Kidney (tissue), 13 donors: ENCODE measurements at regions not wholly inside any gene's neighbourhood (a gene's known extent, or its start where the extent isn't known, plus 50 kb on each side); places are given as distances from the start of the nearest gene placed in this dataset.

ENCODE experiments used
- DNase-seq, 5 donors: peaks; one replicate each; pipeline ENCODE4 v3.0.0-alpha.2; 2013 to 2020
- FAIRE-seq: peaks from 2 replicates; lab custom pipeline; 2012; peaks lifted over from hg19 to GRCh38; lab: Jason Lieb, UNC
- H3K27ac ChIP-seq, 2 donors: one replicate each; pipeline ENCODE4 v1.7.0; 2013; ENCODE audit warnings: low read depth in 2 of 2, low read length in 2 of 2, inconsistent platforms in 1 of 2
- H3K27me3 ChIP-seq: one replicate; pipeline ENCODE4 v1.7.1; 2013; ENCODE audit warnings: low read length, inconsistent platforms; ENCODE audit not compliant: control insufficient read depth, insufficient read depth
- H3K36me3 ChIP-seq, 3 donors: one replicate each; pipeline versions ENCODE4 v1.7.0 to v1.7.1; 2013; ENCODE audit warnings: low read length in 3 of 3, control low read depth in 1 of 3, inconsistent platforms in 1 of 3; ENCODE audit not compliant: insufficient read depth in 3 of 3, control insufficient read depth in 2 of 3
- H3K4me1 ChIP-seq, 3 donors: one replicate each; pipeline versions ENCODE4 v1.7.0 to v1.7.1; 2013; ENCODE audit warnings: low read length in 3 of 3, inconsistent platforms in 1 of 3, low read depth in 1 of 3; ENCODE audit not compliant: control insufficient read depth in 2 of 3, insufficient read depth in 2 of 3
- H3K4me3 ChIP-seq, 3 donors: one replicate each; pipeline versions ENCODE4 v1.7.0 to v1.8.1; 2013; ENCODE audit warnings: low read length in 3 of 3, control low read depth in 1 of 3, inconsistent platforms in 1 of 3
- H3K9ac ChIP-seq, 3 donors: one replicate each; pipeline versions ENCODE4 v1.7.0 to v1.7.1; 2013; ENCODE audit warnings: low read length in 3 of 3, control low read depth in 1 of 3, inconsistent platforms in 1 of 3
- H3K9me3 ChIP-seq, 3 donors: one replicate each; pipeline versions ENCODE4 v1.7.0 to v1.7.1; 2013; ENCODE audit warnings: low read length in 3 of 3, control low read depth in 1 of 3, inconsistent platforms in 1 of 3; ENCODE audit not compliant: control insufficient read depth in 2 of 3, insufficient read depth in 1 of 3
- CTCF ChIP-seq: IDR thresholded peaks from 3 replicates; pipeline ENCODE4 v1.5.1; 2012; ENCODE audit warnings: mild to moderate bottlenecking, moderate library complexity, borderline replicate concordance; ENCODE audit not compliant: insufficient read depth; ENCODE audit errors: extremely low read depth
- intact Hi-C: fragments of 100-400 bp; cut with DNase I; formaldehyde crosslinking; loops from one replicate; pipeline ENCODE4 v1.11.1; 2022
- donor health status: control.
- donor health status: control.
- donor health status: control.
- donor health status: control.
- donor health status: control.
- donor health status: DM: yes; HTN: yes; CAD: no.
- donor health status: Normal renal cell carcinoma (clear cell type).

GRCh38 chr6:19616022-19616421, 221.1 kb upstream of the ID4 start:
- Histone ChIP-seq H3K9ac (no peak overlapping the region), H3K27me3 (no peaks in the 10 kb centered on the region), H3K9me3 (no peaks in the 10 kb centered on the region), H3K4me3 (no peak overlapping the region), H3K36me3 (no peaks in the 10 kb centered on the region), H3K4me1 (no peaks in the 10 kb centered on the region), H3K27ac (no peak overlapping the region)
- no peak for TF ChIP-seq CTCF
- peak; percentile 86 for FAIRE-seq
- intact Hi-C loops: no loop called here
- no peak for DNase-seq

GRCh38 chr6:19632230-19632629, 204.9 kb upstream of the ID4 start:
- no peaks in the 10 kb centered on the region for H3K4me1 ChIP-seq
- TF ChIP-seq CTCF: no peak
- no peak for FAIRE-seq
- H3K9ac ChIP-seq: no peak overlapping the region
- H3K4me3 ChIP-seq: no peak overlapping the region
- no peak for DNase-seq
- no peak overlapping the region for H3K27ac ChIP-seq
- intact Hi-C loops: no loop called here
- no peaks in the 10 kb centered on the region for H3K9me3 ChIP-seq
- no peaks in the 10 kb centered on the region for H3K36me3 ChIP-seq
- H3K27me3 ChIP-seq: no peaks in the 10 kb centered on the region

GRCh38 chr6:19632786-19633185, 204.4 kb upstream of the ID4 start:
- no peak overlapping the region for H3K27ac ChIP-seq
- H3K4me1 ChIP-seq: no peaks in the 10 kb centered on the region
- H3K4me3 ChIP-seq: no peak overlapping the region
- TF ChIP-seq CTCF: no peak
- no peaks in the 10 kb centered on the region for H3K36me3 ChIP-seq
- DNase-seq: no peak
- H3K9ac ChIP-seq: no peak overlapping the region
- H3K9me3 ChIP-seq: no peaks in the 10 kb centered on the region
- intact Hi-C loops: no loop called here
- FAIRE-seq: no peak
- H3K27me3 ChIP-seq: no peaks in the 10 kb centered on the region

GRCh38 chr6:19635728-19636127, 201.4 kb upstream of the ID4 start:
- Histone ChIP-seq H3K4me3 (no peak overlapping the region), H3K27me3 (no peaks in the 10 kb centered on the region), H3K4me1 (no peaks in the 10 kb centered on the region), H3K36me3 (no peaks in the 10 kb centered on the region), H3K9me3 (no peaks in the 10 kb centered on the region), H3K9ac (no peak overlapping the region), H3K27ac (no peak overlapping the region)
- no peak for FAIRE-seq
- no peak for DNase-seq
- TF ChIP-seq CTCF: no peak
- intact Hi-C loops: no loop called here
